ENCODE measurements at regions not wholly inside any gene's neighbourhood (a gene's known extent, or its start where the extent isn't known, plus 50 kb on each side); places are given as distances from the start of the nearest gene placed in this dataset.

DNA sequence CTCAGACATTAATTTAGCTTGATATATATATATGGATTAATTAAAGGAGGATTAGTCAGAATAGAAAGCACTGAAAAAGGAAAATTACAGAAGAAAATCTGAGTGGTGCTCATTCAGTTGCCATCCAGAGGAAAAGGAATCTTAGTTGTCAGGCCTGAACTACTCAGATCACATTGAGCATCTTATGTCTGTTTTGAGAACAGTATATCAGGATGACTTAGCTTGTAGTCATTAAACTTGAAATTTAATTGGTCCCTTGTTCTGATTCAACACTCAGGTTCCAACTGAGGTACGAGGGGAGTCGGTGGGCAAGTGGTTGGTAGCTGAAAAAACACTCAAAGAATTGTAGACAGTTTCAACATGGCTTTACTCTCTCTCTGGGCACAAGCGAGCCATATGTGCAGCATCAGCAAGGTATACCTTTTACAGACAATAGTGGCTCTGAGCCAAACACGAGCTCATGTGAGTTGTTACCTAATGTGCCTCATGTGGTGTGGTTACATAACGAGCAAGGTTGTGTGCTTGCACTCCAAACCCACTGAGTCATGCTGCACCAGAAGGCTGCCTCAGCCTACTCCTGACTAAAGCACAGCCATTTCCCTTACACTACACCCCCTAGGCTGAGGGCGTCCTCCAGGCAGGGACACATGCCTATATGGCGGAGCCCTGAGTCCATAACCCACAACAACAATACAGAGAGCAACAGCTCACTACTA is 73.0 kb upstream of the HMGN3 start:
- ATAC-seq (replicated peaks), result no peak
- no peaks in the 10 kb centered on the region for H3K4me1 Mint-ChIP-seq
- H3K4me3 Mint-ChIP-seq, result no peak overlapping the region
- no peaks in the 10 kb centered on the region for H3K36me3 Mint-ChIP-seq
- peaks cover 0 to 3% of the 10 kb centered on the region in 2 donors for H3K9me3 Mint-ChIP-seq
- no peaks in the 10 kb centered on the region for H3K27me3 Mint-ChIP-seq
- no peak for DNase-seq
- H3K27ac Mint-ChIP-seq, result no peak overlapping the region

DNA sequence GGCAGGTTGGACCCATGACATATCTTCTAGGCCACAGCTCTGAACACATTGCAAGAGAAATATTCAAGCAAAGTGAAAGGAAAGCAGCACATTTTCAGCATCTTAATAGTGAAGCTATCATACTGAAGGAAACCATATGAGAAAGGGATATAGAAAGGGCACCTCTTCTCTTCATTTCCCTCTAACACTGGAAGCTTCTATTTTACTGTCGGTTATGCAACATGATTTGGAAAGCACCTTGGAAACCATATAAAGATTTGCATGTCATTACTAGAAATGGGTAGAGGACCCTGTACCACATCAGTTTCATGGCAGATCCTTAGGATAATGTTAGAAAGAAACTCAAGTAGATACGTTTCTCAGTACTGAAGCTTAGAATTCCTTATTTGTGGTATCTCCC is 70.5 kb upstream of the HMGN3 start:
- no peak overlapping the region for H3K27ac Mint-ChIP-seq
- no peak for DNase-seq
- H3K9me3 Mint-ChIP-seq, result peaks cover 0 to 3% of the 10 kb centered on the region in 2 donors
- no peaks in the 10 kb centered on the region for H3K4me1 Mint-ChIP-seq
- ATAC-seq (replicated peaks), result no peak
- no peak overlapping the region for H3K4me3 Mint-ChIP-seq
- H3K27me3 Mint-ChIP-seq, result no peaks in the 10 kb centered on the region
- H3K36me3 Mint-ChIP-seq, result no peaks in the 10 kb centered on the region

DNA sequence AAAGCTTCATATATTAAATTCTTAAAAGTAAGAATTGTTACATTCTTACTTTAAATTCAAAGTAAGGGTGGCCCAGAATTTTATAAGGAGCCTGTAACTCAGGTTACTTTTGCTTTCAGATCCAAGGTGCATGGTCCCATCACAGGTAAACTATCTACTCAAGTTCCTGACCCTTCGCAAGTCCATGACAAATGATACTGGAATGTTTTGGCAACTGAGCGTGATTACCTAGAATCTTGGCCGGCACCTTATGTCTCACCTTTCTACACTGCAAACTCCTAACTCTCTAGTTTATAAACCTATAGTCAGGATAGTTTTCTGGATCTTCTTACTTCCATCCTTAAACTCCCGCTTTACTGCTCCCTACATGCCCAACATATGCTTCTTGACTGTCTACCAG is 67.9 kb upstream of the HMGN3 start:
- no peaks in the 10 kb centered on the region for H3K36me3 Mint-ChIP-seq
- DNase-seq, result no peak
- H3K4me1 Mint-ChIP-seq, result no peaks in the 10 kb centered on the region
- H3K27me3 Mint-ChIP-seq, result no peaks in the 10 kb centered on the region
- ATAC-seq (replicated peaks), result no peak
- H3K4me3 Mint-ChIP-seq, result no peak overlapping the region
- no peaks in the 10 kb centered on the region for H3K9me3 Mint-ChIP-seq
- no peak overlapping the region for H3K27ac Mint-ChIP-seq

DNA sequence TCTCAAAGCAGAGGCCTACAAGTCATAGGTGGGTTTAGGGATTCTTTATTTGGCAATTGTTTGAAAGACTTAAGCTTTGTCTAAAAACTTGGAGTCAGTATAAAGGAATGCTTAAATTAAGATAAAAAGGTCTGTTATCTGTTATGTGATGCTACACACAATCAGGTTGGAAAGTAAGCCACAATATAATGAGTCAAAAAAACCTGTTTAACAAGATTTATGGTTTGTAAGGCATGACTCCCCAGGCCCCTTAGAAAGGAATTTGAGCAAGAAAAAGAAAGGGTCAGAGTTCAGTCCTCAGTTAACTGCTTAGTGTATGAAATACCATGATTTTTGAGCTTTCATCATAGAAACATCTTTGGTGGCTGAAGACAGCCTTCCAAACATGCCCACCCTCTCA is 66.8 kb upstream of the HMGN3 start:
- ATAC-seq (replicated peaks) (no peak), DNase-seq (no peak)
- no peaks in the 10 kb centered on the region for H3K27me3 Mint-ChIP-seq
- H3K9me3 Mint-ChIP-seq, result no peaks in the 10 kb centered on the region
- H3K27ac Mint-ChIP-seq, result no peak overlapping the region
- no peaks in the 10 kb centered on the region for H3K36me3 Mint-ChIP-seq
- no peak overlapping the region for H3K4me3 Mint-ChIP-seq
- H3K4me1 Mint-ChIP-seq, result no peaks in the 10 kb centered on the region

DNA sequence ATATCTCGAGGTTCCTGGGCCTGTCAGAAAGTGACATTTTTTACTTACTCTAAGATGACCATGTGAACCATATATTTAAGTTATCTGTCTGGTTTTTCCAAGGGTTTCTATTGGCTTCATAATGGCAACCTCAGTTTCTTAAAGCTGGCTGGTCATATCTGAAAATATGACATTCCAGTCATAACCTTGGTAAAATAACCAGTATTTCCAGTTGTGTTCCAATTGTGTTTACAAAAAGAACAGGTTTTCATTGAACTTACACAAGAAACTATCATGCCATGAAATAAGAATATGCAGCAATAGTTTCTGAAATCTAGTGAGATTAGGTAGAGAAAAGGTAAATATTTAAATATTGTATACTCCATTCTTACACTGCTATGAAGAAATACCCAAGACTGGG is 61.7 kb upstream of the HMGN3 start:
- Mint-ChIP-seq H3K27ac (no peak overlapping the region), H3K4me1 (no peaks in the 10 kb centered on the region), H3K27me3 (no peaks in the 10 kb centered on the region), H3K36me3 (no peaks in the 10 kb centered on the region), H3K9me3 (no peaks in the 10 kb centered on the region), H3K4me3 (no peak overlapping the region)
- ATAC-seq (replicated peaks) (no peak), DNase-seq (no peak)

Measured in stimulated activated naive B cell treated with anti-CD40 and anti-IgM and Interleukin-4, amounts not matched to agents 10 μg/mL and 1 μg/mL and 100 μg/mL, for 72 hours (primary cell).